Esophagus muscularis mucosa (tissue), 4 donors: ENCODE measurements at regions not wholly inside any gene's neighbourhood (a gene's known extent, or its start where the extent isn't known, plus 50 kb on each side); places are given as distances from the start of the nearest gene placed in this dataset.
A peak's percentile ranks its signal among the peaks of the same experiment; 100 is the strongest.

Source experiments
- DNase-seq: peaks from one replicate; pipeline ENCODE4 v3.0.0-alpha.2; 2017; ENCODE audit errors: extremely low spot score
- H3K27ac ChIP-seq, 4 donors: fragments of 200-600 bp; sonication (generic); replicated peaks in 1 of 4; 1 replicate in 3 of 4; 2 replicates in 1 of 4; pipeline ENCODE4 v1.5.1; 2016 to 2019; ENCODE audit warnings: mild to moderate bottlenecking in 1 of 4
- H3K27me3 ChIP-seq, 4 donors: fragments of 200-600 bp; sonication (generic); one replicate each; pipeline versions ENCODE4 v1.5.1 to v1.6.0; 2016 to 2019
- H3K36me3 ChIP-seq, 4 donors: fragments of 200-600 bp; sonication (generic); one replicate each; pipeline ENCODE4 v1.5.1; 2016 to 2019
- H3K4me1 ChIP-seq, 4 donors: fragments of 200-600 bp; sonication (generic); one replicate each; pipeline ENCODE4 v1.5.1; 2016 to 2019
- H3K4me3 ChIP-seq, 4 donors: fragments of 200-600 bp; sonication (generic); 1 replicate in 2 of 4; 2 replicates in 2 of 4; pipeline ENCODE4 v1.5.1; 2016 to 2019; ENCODE audit warnings: mild to moderate bottlenecking in 4 of 4, moderate library complexity in 1 of 4
- H3K9me3 ChIP-seq, 4 donors: fragments of 200-600 bp; sonication (generic); 1 replicate in 3 of 4; 2 replicates in 1 of 4; pipeline ENCODE4 v1.5.1; 2016 to 2019
- CTCF ChIP-seq, 3 experiments: fragments of 200-600 bp in 2 of 3; fragments of 450-650 bp in 1 of 3; sonication (generic) in 2 of 3; IDR thresholded peaks; one replicate each; pipeline ENCODE4 v1.5.1; 2017 to 2019; ENCODE audit warnings: antibody characterized with exemption in 3 of 3, mild to moderate bottlenecking in 2 of 3, moderate library complexity in 1 of 3
- EP300 ChIP-seq: sonication (generic); formaldehyde crosslinking; IDR thresholded peaks from one replicate; pipeline ENCODE4 v1.6.1; 2017; ENCODE audit warnings: antibody characterized with exemption
- POLR2A ChIP-seq: fragments of 450-650 bp; IDR thresholded peaks from one replicate; pipeline ENCODE4 v1.6.1; 2017; ENCODE audit warnings: antibody characterized with exemption, moderate library complexity, mild to moderate bottlenecking, low read depth
- POLR2AphosphoS5 ChIP-seq, 2 donors: sonication (generic); formaldehyde crosslinking; IDR thresholded peaks; one replicate each; pipeline ENCODE4 v1.6.1; 2017; ENCODE audit warnings: antibody characterized with exemption in 2 of 2
- WGBS: methylation state at CpG from one replicate; pipeline ENCODE4 v1.1.5; 2018; 5-methylcytosine and 5-hydroxymethylcytosine counted together
- intact Hi-C: fragments of 100-400 bp; cut with DNase I; formaldehyde crosslinking; loops from one replicate; pipeline ENCODE4 v1.15.1; 2023

GRCh38 chr12:107992870-107993451 is 136.1 kb upstream of the WSCD2 start:
- 45% methylated on average over 4 of the region's 4 CpGs for WGBS
- no peaks in the 10 kb centered on the region for H3K36me3 ChIP-seq
- intact Hi-C loops: loop anchor here (5.0 kb wide), 1 partner anchor 519 kb away; no protein-coding TSS in a partner anchor

GRCh38 chr12:107998863-107999262 is 130.2 kb upstream of the WSCD2 start:
- 90% methylated on average over 4 of the region's 4 CpGs for WGBS
- H3K4me1 ChIP-seq: no peaks in the 10 kb centered on the region
- TF ChIP-seq EP300 (no peak), POLR2A (no peak), CTCF (IDR thresholded peaks at IDR 0.05) (no peak), POLR2AphosphoS5 (IDR thresholded peaks at IDR 0.05) (no peak)
- intact Hi-C loops: no loop called here
- H3K9me3 ChIP-seq: peaks cover 0 to 7% (median 2%) of the 10 kb centered on the region in 4 donors
- H3K4me3 ChIP-seq: no peak overlapping the region
- no peak for DNase-seq
- no peaks in the 10 kb centered on the region for H3K36me3 ChIP-seq
- H3K27ac ChIP-seq: no peak overlapping the region
- peaks cover 0 to 13% (median 0%) of the 10 kb centered on the region in 4 donors for H3K27me3 ChIP-seq

More at GRCh38 chr12:107992870-107993451, 136.1 kb upstream of the WSCD2 start:
- DNase-seq: peak; percentile 47
- no peak overlapping the region for H3K27ac ChIP-seq
- no peaks in the 10 kb centered on the region for H3K9me3 ChIP-seq
- no peaks in the 10 kb centered on the region for H3K27me3 ChIP-seq
- no peaks in the 10 kb centered on the region for H3K4me1 ChIP-seq
- H3K4me3 ChIP-seq: no peak overlapping the region
- TF ChIP-seq POLR2A: no peak
- TF ChIP-seq CTCF (IDR thresholded peaks at IDR 0.05): peak in 2 of 3 experiments; percentile 10 to 39
- no peak for TF ChIP-seq EP300
- TF ChIP-seq POLR2AphosphoS5 (IDR thresholded peaks at IDR 0.05): no peak

- peak; percentile 68 for DNase-seq
- no peak overlapping the region for H3K27ac ChIP-seq
- WGBS: 51% methylated on average over 2 of the region's 2 CpGs
- peaks cover 0 to 16% (median 0%) of the 10 kb centered on the region in 4 donors for H3K27me3 ChIP-seq
- H3K4me3 ChIP-seq: no peak overlapping the region
- H3K4me1 ChIP-seq: no peaks in the 10 kb centered on the region
- H3K9me3 ChIP-seq: peaks cover 0 to 7% (median 2%) of the 10 kb centered on the region in 4 donors
- intact Hi-C loops: no loop called here
- TF ChIP-seq CTCF (IDR thresholded peaks at IDR 0.05) (no peak), POLR2A (no peak), POLR2AphosphoS5 (IDR thresholded peaks at IDR 0.05) (no peak), EP300 (no peak)
- H3K36me3 ChIP-seq: no peaks in the 10 kb centered on the region
Observed at GRCh38 chr12:108000111-108000510, 129.0 kb upstream of the WSCD2 start.

- H3K27ac ChIP-seq: no peak overlapping the region
- no peak for TF ChIP-seq EP300
- no peak for TF ChIP-seq POLR2A
- no peak for TF ChIP-seq POLR2AphosphoS5 (IDR thresholded peaks at IDR 0.05)
- no peak for TF ChIP-seq CTCF (IDR thresholded peaks at IDR 0.05)
- intact Hi-C loops: no loop called here
- 0% methylated on average over 1 of the region's 1 CpG for WGBS
- H3K4me3 ChIP-seq: no peak overlapping the region
- peaks cover 0 to 33% (median 0%) of the 10 kb centered on the region in 4 donors for H3K27me3 ChIP-seq
- peak; percentile 60 for DNase-seq
- no peaks in the 10 kb centered on the region for H3K4me1 ChIP-seq
- H3K9me3 ChIP-seq: peaks cover 0 to 4% (median 0%) of the 10 kb centered on the region in 4 donors
- no peaks in the 10 kb centered on the region for H3K36me3 ChIP-seq
Observed at GRCh38 chr12:108004319-108004718, 124.8 kb upstream of the WSCD2 start.
